GM21576 (cell line): ENCODE measurements at regions not wholly inside any gene's neighbourhood (a gene's known extent, or its start where the extent isn't known, plus 50 kb on each side); places are given as distances from the start of the nearest gene placed in this dataset.

ENCODE experiments used
- ATAC-seq: cut with Tn5 transposase; IDR thresholded peaks from one replicate; pipeline ENCODE4 v1.9.1; 2021; ENCODE audit warnings: mild to moderate bottlenecking, moderate library complexity; ENCODE audit not compliant: unreplicated experiment

DNA sequence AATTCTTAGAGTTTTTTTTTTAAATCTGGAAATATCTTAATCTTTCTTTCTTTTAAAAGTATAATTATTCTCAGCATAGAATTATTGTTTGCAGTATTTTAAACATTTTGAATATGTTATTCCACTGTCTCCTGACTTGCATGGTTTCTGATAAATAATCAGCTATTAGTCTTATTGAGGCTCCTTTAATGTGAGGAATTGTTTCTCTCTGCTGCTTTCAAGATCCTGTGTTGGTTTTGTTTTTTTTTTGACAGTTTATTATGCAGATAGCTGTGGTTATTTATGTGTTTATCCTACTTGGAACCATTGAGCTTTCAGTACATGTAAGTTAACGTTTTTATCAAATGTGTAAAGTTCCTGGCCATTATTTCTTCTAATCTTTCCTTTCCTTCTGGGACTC lies 477.9 kb upstream of the HTR2A start:
- no peak for ATAC-seq

DNA sequence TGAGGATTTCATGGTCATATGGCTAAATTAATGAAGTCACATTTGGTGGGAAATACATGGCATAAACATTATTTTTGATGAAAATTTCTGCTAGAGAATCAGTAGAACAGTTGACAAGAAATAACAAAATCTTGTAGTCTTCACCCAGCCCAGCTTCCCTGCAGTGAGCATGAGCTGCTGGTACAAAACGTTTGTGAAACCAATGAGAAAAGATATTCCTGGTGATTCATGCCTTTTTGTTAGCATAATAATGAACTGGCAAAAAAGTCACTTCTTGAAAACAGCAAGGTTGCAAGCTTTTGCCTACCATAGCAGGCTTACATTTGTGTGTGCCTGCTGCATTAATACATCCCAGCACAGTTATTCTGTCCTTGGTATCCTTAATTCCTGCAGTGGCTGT lies 475.9 kb upstream of the HTR2A start:
- no peak for ATAC-seq

GRCh38 chr13:47351798-47352197 lies 454.9 kb upstream of the HTR2A start:
- ATAC-seq, result no peak

GRCh38 chr13:47350334-47351124 lies 453.7 kb upstream of the HTR2A start:
- no peak for ATAC-seq

DNA sequence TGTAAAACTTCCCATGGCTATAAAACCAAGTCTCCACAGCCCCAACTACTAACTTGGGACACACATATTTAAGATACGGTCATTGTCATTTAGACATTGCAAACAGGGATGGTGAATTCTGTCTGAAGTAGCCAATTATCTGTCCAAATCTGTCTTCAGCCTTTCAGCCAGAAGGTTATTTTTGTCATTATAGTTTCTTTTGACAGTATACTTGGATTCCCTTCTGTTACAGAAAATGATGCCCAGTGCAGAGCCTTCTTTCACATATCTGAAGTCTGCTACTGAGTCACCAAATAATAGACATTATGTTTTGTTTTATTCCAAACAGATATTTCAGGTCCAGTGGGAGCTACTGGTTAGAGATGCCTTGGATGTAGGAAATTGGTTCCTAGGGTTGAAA lies 452.4 kb upstream of the HTR2A start:
- ATAC-seq, result no peak

DNA sequence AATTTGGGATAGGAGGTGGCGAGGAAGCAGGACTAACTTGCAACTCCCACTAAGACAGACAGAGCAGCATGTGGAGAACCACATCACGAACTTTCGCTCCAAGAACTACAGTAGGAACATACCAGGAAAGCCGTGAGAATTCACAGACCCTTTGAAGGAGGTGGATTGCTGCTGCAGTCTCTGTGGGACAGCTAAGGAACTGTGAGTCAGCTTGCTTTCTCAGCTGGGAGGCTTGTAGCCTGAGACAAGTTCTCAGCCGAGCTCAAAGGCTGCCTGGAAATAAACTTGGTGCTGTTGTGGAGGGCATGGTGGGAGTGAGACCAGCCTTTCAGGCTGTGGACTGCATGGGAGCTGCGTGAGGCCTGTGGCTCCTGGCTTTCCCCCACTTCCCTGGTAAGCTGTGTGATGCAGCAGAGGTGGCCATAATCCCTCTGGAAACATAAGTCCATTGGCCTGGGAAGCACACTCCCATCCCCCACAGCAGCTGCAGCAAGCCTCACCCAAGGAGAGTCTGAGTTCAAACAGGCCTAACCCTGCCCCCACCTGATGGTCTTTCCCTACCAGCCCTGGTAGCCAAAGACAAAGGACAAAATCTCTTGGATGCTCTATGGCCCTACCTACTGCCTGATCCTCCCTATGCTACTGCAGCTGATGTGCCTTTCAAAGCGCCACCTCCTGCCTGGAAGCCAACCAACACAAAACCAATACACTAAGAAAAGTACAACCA lies 441.1 kb upstream of the HTR2A start:
- ATAC-seq, result no peak

DNA sequence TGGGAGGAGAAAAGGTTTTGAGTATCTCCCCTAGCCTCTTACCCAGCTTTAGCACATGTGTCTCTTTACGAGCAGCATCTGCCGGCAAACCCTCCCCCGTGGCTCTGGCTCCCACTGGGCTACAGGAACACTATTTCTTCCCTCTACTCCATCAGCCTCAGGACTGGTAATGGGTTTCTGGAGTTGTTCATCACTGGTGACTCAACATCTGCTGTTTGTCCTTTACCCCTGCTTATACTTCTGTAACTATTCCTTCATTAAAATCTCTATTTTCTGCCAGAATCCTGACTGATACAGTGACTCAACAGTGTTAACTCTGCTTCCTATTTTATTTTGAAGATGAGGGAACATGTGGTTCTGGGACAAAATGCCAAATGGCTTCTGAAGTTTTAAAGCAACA lies 437.3 kb upstream of the HTR2A start:
- ATAC-seq, result no peak

DNA sequence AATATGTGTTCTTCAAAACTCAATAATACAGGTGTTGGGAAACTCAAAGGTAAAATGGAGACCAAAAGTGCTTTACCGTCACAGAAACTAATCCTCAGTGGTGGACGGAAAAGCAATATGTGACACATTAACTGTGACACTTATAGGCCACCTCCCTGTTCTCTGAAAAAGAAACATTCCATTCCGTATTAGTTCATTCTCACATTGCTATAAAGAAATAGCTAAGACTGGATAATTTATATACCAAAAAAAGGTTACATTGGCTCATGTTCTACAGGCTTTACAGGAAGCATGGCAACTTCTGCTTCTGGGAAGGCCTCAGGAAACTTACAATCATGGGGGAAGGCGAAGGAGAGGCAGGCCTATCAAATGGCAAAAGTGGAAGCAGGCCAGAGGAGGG lies 435.3 kb upstream of the HTR2A start:
- ATAC-seq, result no peak

GRCh38 chr13:47330031-47330430 lies 433.2 kb upstream of the HTR2A start:
- ATAC-seq, result no peak

GRCh38 chr13:47327861-47328260 lies 431.0 kb upstream of the HTR2A start:
- no peak for ATAC-seq

GRCh38 chr13:47326061-47326460 lies 429.2 kb upstream of the HTR2A start:
- no peak for ATAC-seq

DNA sequence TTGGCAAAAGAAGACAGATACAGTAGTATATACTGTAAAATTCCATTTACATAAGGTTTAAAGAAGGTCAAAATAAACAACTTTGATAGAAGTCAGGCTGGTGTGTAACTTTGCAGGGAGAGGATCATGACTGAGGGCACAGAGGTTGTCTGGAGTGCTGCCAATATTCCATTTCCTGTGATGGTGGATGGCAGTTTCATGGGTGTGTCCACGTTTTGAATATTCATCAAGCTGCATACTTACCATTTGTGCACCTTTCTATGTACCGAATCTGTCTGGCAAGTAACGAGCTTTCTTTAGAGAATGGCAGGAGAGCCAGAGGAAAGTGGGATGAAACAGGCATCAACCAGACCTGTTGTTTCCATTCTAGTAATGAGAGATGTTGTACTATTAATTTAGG lies 420.5 kb upstream of the HTR2A start:
- ATAC-seq, result no peak

GRCh38 chr13:47310401-47310800 lies 413.5 kb upstream of the HTR2A start:
- ATAC-seq, result no peak

GRCh38 chr13:47306991-47307390 lies 410.1 kb upstream of the HTR2A start:
- no peak for ATAC-seq

- no peak for ATAC-seq
These were observed 406.8 kb upstream of the HTR2A start for GRCh38 chr13:47303626-47304025.

DNA sequence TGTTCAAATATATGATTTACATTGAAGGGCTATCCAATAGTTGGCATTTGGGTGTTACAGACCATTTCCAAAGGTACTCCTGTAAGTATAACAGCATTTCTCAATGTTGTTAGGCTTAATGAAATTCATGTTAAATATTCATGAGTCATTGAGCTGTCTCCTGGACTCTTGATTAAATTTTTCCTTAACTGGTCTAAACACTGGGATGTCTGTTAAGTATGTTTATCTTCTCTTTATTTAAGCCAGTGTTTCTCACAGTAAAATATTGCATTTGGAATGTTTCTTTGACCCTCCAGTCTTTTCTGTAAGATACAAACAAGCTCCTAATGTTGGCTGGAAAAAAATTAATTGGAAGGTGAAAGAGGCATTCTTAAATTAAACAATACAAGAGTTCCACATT lies 402.5 kb upstream of the HTR2A start:
- no peak for ATAC-seq

DNA sequence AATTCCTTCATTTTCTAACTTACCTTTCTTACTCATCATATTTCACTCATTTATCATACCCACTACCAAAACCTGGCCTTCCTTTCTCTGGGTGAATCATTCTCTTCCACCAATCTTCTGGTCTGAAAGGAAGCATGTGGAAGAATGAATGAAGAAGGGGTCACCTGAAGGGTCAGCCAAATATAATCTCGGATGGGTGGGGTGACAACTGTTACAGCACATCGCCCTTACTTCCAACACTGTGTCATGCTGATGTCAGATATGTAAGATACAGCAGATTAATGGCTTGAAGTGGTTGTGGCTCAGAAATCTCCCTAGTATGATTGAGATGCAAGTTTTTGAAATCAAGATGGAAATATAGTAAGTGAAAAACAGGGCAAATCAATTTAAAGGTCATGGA lies 401.7 kb upstream of the HTR2A start:
- ATAC-seq, result no peak

DNA sequence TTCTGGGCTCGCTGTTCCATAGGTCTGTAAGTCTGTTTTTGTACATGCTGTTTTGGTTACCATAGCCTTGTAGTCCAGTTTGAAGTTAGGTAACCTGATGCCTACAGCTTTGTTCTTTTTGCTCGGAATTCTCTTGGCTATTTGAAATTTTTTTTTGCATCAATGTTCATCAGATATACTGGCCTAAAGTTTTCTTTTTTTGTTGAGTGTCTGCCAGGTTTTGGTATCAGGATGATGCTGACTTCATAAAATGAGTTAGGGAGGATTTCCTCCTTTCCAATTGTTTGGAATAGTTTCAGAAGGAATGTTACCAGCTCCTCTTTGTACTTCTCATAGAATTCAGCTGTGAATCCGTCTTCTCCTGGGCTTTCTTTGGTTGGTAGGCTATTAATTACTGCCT lies 397.8 kb upstream of the HTR2A start:
- ATAC-seq, result no peak

- ATAC-seq, result no peak
These were observed 394.3 kb upstream of the HTR2A start for GRCh38 chr13:47291107-47291656.

- ATAC-seq, result no peak
These were observed 392.7 kb upstream of the HTR2A start for GRCh38 chr13:47289567-47289966.

GRCh38 chr13:47288546-47288945 lies 391.7 kb upstream of the HTR2A start:
- ATAC-seq, result no peak

DNA sequence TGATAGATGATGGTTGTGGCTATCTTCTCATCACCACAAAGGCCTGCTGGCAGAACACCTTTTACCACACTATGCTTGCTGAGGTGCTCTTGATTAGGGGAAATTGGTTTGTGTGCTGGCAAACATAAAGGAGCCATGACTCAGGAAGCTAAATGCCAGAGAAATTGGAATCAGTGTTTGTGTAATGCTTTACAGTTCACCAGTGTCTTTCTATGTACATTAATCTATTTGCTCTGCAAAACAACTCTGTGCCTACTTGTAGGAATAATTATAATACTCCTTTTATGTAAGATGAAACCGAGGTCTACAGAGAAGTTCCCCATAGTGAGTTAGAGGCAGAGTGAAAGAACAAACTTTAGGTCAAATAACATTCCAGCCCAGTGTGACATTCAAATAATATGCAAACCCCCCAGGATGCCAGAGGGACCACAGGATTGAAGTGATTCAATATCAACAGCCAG lies 390.5 kb upstream of the HTR2A start:
- ATAC-seq, result no peak
